GM12874 (cell line): ENCODE measurements at regions not wholly inside any gene's neighbourhood (a gene's known extent, or its start where the extent isn't known, plus 50 kb on each side); places are given as distances from the start of the nearest gene placed in this dataset.

ENCODE experiments used
- CTCF ChIP-seq: IDR thresholded peaks from 2 replicates; pipeline ENCODE4 v1.5.1; 2011; ENCODE audit warnings: low read depth, mild to moderate bottlenecking, control low read depth, low read length, moderate library complexity; ENCODE audit not compliant: insufficient read depth

- no peak for TF ChIP-seq CTCF
These were observed 338.4 kb upstream of the SMARCA2 start for GRCh38 chr9:1676771-1677170.

GRCh38 chr9:1683951-1684350, 331.2 kb upstream of the SMARCA2 start:
- no peak for TF ChIP-seq CTCF

- TF ChIP-seq CTCF: no peak
These were observed 316.2 kb upstream of the SMARCA2 start for GRCh38 chr9:1698991-1699390.

GRCh38 chr9:1701113-1701512, 314.0 kb upstream of the SMARCA2 start:
- TF ChIP-seq CTCF: no peak

GRCh38 chr9:1702701-1703100, 312.4 kb upstream of the SMARCA2 start:
- no peak for TF ChIP-seq CTCF

- no peak for TF ChIP-seq CTCF
These were observed 307.9 kb upstream of the SMARCA2 start for GRCh38 chr9:1707291-1707690.

- TF ChIP-seq CTCF: no peak
These were observed 306.9 kb upstream of the SMARCA2 start for GRCh38 chr9:1708219-1708618.

GRCh38 chr9:1709347-1709746, 305.8 kb upstream of the SMARCA2 start:
- TF ChIP-seq CTCF: peak; percentile 47
